HEK293 (cell line): ENCODE measurements at regions not wholly inside any gene's neighbourhood (a gene's known extent, or its start where the extent isn't known, plus 50 kb on each side); places are given as distances from the start of the nearest gene placed in this dataset.

Experiments used
- CTCF ChIA-PET: fragments of 350-600 bp; formaldehyde crosslinking; extraction: SDS; loops from one replicate; lab custom pipeline; 2021; ENCODE audit warnings: antibody characterized with exemption; lab: Yijun Ruan, JAX
- POLR2A ChIA-PET: fragments of 300-600 bp; formaldehyde crosslinking; extraction: SDS; loops from one replicate; lab custom pipeline; 2020; ENCODE audit warnings: antibody characterized with exemption, inconsistent platforms; lab: Yijun Ruan, JAX
- H3K27ac ChIP-seq: fragments of 200-500 bp; sonication (Bioruptor generic); 2 replicates; pipeline ENCODE4 v1.5.1; 2014; ENCODE audit warnings: low read depth, low read length, control low read depth, inconsistent platforms; ENCODE audit errors: extremely low read depth
- H3K36me3 ChIP-seq, 2 experiments: fragments of 200-500 bp in 1 of 2; sonication (Bioruptor generic) in 1 of 2; 1 replicate in 1 of 2; 2 replicates in 1 of 2; pipeline ENCODE4 v1.5.1; 2014 to 2017; ENCODE audit warnings: inconsistent platforms in 2 of 2, low read length in 2 of 2; ENCODE audit not compliant: control insufficient read depth in 2 of 2, insufficient read depth in 1 of 2
- H3K4me1 ChIP-seq: fragments of 200-500 bp; sonication (Bioruptor generic); 2 replicates; pipeline ENCODE4 v1.5.1; 2014; ENCODE audit warnings: mild to moderate bottlenecking, low read length, inconsistent platforms; ENCODE audit not compliant: control insufficient read depth, insufficient read depth
- H3K4me3 ChIP-seq: 2 replicates; pipeline ENCODE4 v1.5.1; 2011; ENCODE audit warnings: low read depth, mild to moderate bottlenecking, control low read depth, low read length, moderate library complexity
- H3K9me3 ChIP-seq: fragments of 200-500 bp; sonication (Bioruptor generic); 2 replicates; pipeline ENCODE4 v1.5.1; 2014; ENCODE audit warnings: low read depth, low read length, inconsistent platforms; ENCODE audit not compliant: control insufficient read depth, insufficient read depth
- BCL11A ChIP-seq: fragments of 450-650 bp; formaldehyde crosslinking; IDR thresholded peaks from 2 replicates; pipeline ENCODE4 v1.5.1; 2016; ENCODE audit warnings: low read depth, missing biosample characterization, missing genetic modification characterization
- KLF8 ChIP-seq: fragments of 450-650 bp; formaldehyde crosslinking; IDR thresholded peaks from 2 replicates; pipeline ENCODE4 v1.5.1; 2016; ENCODE audit warnings: missing biosample characterization, missing genetic modification characterization
- SCRT1 ChIP-seq: fragments of 450-650 bp; formaldehyde crosslinking; IDR thresholded peaks from 2 replicates; pipeline ENCODE4 v1.5.1; 2016; ENCODE audit warnings: missing biosample characterization, missing genetic modification characterization, borderline replicate concordance
- SP2 ChIP-seq: fragments of 450-650 bp; formaldehyde crosslinking; IDR thresholded peaks from 2 replicates; pipeline ENCODE4 v1.5.1; 2016; ENCODE audit warnings: missing biosample characterization, missing genetic modification characterization
- ZNF221 ChIP-seq: fragments of 450-650 bp; formaldehyde crosslinking; IDR thresholded peaks from 2 replicates; pipeline ENCODE4 v1.5.1; 2017; ENCODE audit warnings: missing biosample characterization, missing genetic modification characterization, borderline replicate concordance
- ZNF24 ChIP-seq: fragments of 450-650 bp; formaldehyde crosslinking; IDR thresholded peaks from 2 replicates; pipeline ENCODE4 v1.5.1; 2016; ENCODE audit warnings: missing biosample characterization, missing genetic modification characterization
- ZNF266 ChIP-seq: fragments of 450-650 bp; formaldehyde crosslinking; IDR thresholded peaks from 2 replicates; pipeline ENCODE4 v1.5.1; 2016; ENCODE audit warnings: missing biosample characterization, missing genetic modification characterization, low read depth
- ZNF350 ChIP-seq: fragments of 450-650 bp; formaldehyde crosslinking; IDR thresholded peaks from 2 replicates; pipeline ENCODE4 v1.5.0; 2017; ENCODE audit warnings: missing biosample characterization, mild to moderate bottlenecking, missing genetic modification characterization
- ZNF433 ChIP-seq: fragments of 450-650 bp; formaldehyde crosslinking; IDR thresholded peaks from 2 replicates; pipeline ENCODE4 v1.5.1; 2016; ENCODE audit warnings: missing biosample characterization, missing genetic modification characterization, low read depth
- ZNF48 ChIP-seq: fragments of 450-650 bp; formaldehyde crosslinking; IDR thresholded peaks from 2 replicates; pipeline ENCODE4 v1.5.1; 2016; ENCODE audit warnings: missing biosample characterization, missing genetic modification characterization
- ZNF501 ChIP-seq: fragments of 450-650 bp; formaldehyde crosslinking; IDR thresholded peaks from 2 replicates; pipeline ENCODE4 v1.5.1; 2016; ENCODE audit warnings: missing biosample characterization, missing genetic modification characterization
- ZNF549 ChIP-seq: fragments of 450-650 bp; IDR thresholded peaks from 2 replicates; pipeline ENCODE4 v1.5.1; 2018; ENCODE audit warnings: missing biosample characterization, missing genetic modification characterization, mild to moderate bottlenecking, inconsistent platforms, moderate library complexity
- ZNF560 ChIP-seq: fragments of 450-650 bp; formaldehyde crosslinking; IDR thresholded peaks from 2 replicates; pipeline ENCODE4 v1.5.1; 2017; ENCODE audit warnings: missing biosample characterization, missing genetic modification characterization, borderline replicate concordance
- ZNF571 ChIP-seq: fragments of 450-650 bp; formaldehyde crosslinking; IDR thresholded peaks from 2 replicates; pipeline ENCODE4 v1.5.0; 2017; ENCODE audit warnings: missing biosample characterization, missing genetic modification characterization
- ZNF610 ChIP-seq: fragments of 450-650 bp; formaldehyde crosslinking; IDR thresholded peaks from 2 replicates; pipeline ENCODE4 v1.5.1; 2016; ENCODE audit warnings: missing biosample characterization, missing genetic modification characterization, borderline replicate concordance
- ZNF624 ChIP-seq: fragments of 450-650 bp; formaldehyde crosslinking; IDR thresholded peaks from 2 replicates; pipeline ENCODE4 v1.5.1; 2017; ENCODE audit warnings: missing biosample characterization, missing genetic modification characterization
- ZNF677 ChIP-seq: fragments of 450-650 bp; IDR thresholded peaks from 2 replicates; pipeline ENCODE4 v1.5.0; 2018; ENCODE audit warnings: missing biosample characterization, mild to moderate bottlenecking, missing genetic modification characterization, moderate library complexity
- ZNF701 ChIP-seq: fragments of 450-650 bp; formaldehyde crosslinking; IDR thresholded peaks from 2 replicates; pipeline ENCODE4 v1.5.1; 2016; ENCODE audit warnings: missing biosample characterization, missing genetic modification characterization
- ZNF837 ChIP-seq: fragments of 450-650 bp; formaldehyde crosslinking; IDR thresholded peaks from 2 replicates; pipeline ENCODE4 v1.5.1; 2016; ENCODE audit warnings: missing biosample characterization, missing genetic modification characterization
- TF ChIP-seq, protein P1 (sequence below): fragments of 450-650 bp; formaldehyde crosslinking; IDR thresholded peaks from 2 replicates; pipeline ENCODE4 v1.5.1; 2017; ENCODE audit warnings: missing biosample characterization, mild to moderate bottlenecking, missing genetic modification characterization, moderate library complexity
- TF ChIP-seq, protein P2 (sequence below): fragments of 450-650 bp; formaldehyde crosslinking; IDR thresholded peaks from 2 replicates; pipeline ENCODE4 v1.5.1; 2017; ENCODE audit warnings: missing biosample characterization, missing genetic modification characterization
- TF ChIP-seq, protein P3 (sequence below): fragments of 450-650 bp; formaldehyde crosslinking; optimal IDR thresholded peaks from 2 replicates; pipeline ENCODE3; 2016; ENCODE audit warnings: missing biosample characterization, mild to moderate bottlenecking, missing genetic modification characterization
- TF ChIP-seq, protein P4 (sequence below): fragments of 450-650 bp; formaldehyde crosslinking; IDR thresholded peaks from 2 replicates; pipeline ENCODE4 v1.5.1; 2016; ENCODE audit warnings: missing biosample characterization, missing genetic modification characterization
- TF ChIP-seq, protein P5 (sequence below): fragments of 450-650 bp; formaldehyde crosslinking; IDR thresholded peaks from 2 replicates; pipeline ENCODE4 v1.5.1; 2016; ENCODE audit warnings: missing biosample characterization, missing genetic modification characterization
- TF ChIP-seq, protein P6 (sequence below): fragments of 450-650 bp; formaldehyde crosslinking; IDR thresholded peaks from 2 replicates; pipeline ENCODE4 v1.5.1; 2016; ENCODE audit warnings: missing biosample characterization, missing genetic modification characterization

DNA sequence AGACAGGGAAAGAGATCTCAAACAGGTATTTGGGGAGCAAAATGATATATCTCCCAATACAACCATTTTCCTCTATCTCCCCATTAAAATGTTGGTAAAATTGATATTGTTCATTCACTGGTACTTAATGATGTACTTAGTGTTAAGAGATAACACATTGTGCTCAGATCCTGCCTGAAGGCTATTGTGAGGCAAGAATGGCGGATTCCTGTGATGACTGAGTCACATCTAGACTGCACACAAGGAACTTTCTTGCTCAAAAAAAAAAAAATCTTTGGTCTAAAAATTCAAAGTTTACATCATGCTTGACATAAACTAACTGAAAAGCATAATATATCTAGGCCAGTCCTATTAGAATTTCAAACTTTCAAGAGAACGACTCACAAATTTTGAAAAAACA lies 171.1 kb upstream of the TTC14 start:
- ChIA-PET CTCF (interaction anchor here (0.6 kb wide), 1 partner anchor 267 kb away, joined by 4 read pairs; no protein-coding TSS in a partner anchor), POLR2A (no interaction called here)
- H3K27ac ChIP-seq = no peak overlapping the region
- no peaks in the 10 kb centered on the region for H3K4me1 ChIP-seq
- no peak for TF ChIP-seq SP2 (tag by site-specific recombination)
- no peak overlapping the region for H3K4me3 ChIP-seq
- no peaks in the 10 kb centered on the region for H3K9me3 ChIP-seq
- H3K36me3 ChIP-seq = no peaks in the 10 kb centered on the region

DNA sequence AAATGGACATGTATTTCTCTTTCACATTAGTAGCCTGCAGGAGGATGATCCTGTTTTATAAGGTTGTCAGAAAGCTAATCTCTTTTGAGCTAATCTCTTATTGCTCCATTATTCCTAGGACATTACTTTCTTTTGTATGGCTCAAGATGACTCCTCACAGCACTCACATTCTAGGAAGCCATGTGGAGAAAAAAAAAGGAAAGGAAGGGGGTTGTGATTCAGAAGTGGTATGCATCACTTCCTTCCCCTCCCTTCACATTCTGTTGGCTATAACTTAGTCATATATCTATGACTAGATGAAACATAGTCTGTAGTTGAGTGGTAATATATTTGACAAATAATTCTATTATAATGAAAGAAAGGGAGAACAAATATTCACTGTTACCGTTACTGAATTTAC lies 168.8 kb upstream of the TTC14 start:
- CTCF ChIA-PET = no interaction called here
- Histone ChIP-seq H3K4me3 (no peak overlapping the region), H3K27ac (no peak overlapping the region), H3K4me1 (no peaks in the 10 kb centered on the region), H3K9me3 (no peaks in the 10 kb centered on the region), H3K36me3 (no peaks in the 10 kb centered on the region)
- TF ChIP-seq ZNF837 (tag by site-specific recombination) (no peak), BCL11A (tag by site-specific recombination) (no peak), SCRT1 (tag by site-specific recombination) (no peak), ZNF624 (tag by site-specific recombination) (no peak), ZNF549 (no peak), ZNF24 (tag by site-specific recombination) (no peak), ZNF571 (no peak), ZNF610 (tag by site-specific recombination) (no peak), ZNF501 (tag by site-specific recombination) (no peak), ZNF433 (tag by site-specific recombination) (no peak), ZNF701 (tag by site-specific recombination) (no peak)
- TF ChIP-seq, protein P1, sequence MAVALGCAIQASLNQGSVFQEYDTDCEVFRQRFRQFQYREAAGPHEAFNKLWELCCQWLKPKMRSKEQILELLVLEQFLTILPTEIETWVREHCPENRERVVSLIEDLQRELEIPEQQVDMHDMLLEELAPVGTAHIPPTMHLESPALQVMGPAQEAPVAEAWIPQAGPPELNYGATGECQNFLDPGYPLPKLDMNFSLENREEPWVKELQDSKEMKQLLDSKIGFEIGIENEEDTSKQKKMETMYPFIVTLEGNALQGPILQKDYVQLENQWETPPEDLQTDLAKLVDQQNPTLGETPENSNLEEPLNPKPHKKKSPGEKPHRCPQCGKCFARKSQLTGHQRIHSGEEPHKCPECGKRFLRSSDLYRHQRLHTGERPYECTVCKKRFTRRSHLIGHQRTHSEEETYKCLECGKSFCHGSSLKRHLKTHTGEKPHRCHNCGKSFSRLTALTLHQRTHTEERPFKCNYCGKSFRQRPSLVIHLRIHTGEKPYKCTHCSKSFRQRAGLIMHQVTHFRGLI (tag by site-specific recombination) = no peak
- TF ChIP-seq, protein P2, sequence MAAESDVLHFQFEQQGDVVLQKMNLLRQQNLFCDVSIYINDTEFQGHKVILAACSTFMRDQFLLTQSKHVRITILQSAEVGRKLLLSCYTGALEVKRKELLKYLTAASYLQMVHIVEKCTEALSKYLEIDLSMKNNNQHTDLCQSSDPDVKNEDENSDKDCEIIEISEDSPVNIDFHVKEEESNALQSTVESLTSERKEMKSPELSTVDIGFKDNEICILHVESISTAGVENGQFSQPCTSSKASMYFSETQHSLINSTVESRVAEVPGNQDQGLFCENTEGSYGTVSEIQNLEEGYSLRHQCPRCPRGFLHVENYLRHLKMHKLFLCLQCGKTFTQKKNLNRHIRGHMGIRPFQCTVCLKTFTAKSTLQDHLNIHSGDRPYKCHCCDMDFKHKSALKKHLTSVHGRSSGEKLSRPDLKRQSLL = no peak
- POLR2A ChIA-PET = no interaction called here

DNA sequence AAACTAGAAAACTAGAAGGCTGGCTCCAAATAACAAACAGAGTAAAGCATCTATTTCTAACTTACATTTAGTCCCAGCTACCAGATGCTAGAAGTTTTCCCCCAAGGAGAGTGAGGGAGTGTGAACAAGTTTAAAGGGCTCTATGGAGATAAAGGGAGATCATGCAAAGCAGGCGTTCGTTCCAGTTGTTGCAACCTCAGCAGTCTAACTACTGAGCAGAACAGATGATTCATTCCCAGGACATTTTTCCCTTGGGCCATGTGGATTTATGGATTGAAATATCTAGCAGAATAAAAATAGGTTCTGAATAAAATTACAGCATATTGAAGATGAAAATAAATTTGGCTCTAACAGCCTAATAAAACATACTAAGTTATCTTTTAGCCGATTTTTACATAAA lies 154.8 kb upstream of the TTC14 start:
- TF ChIP-seq ZNF560 (tag by site-specific recombination) = no peak
- TF ChIP-seq, protein P3, sequence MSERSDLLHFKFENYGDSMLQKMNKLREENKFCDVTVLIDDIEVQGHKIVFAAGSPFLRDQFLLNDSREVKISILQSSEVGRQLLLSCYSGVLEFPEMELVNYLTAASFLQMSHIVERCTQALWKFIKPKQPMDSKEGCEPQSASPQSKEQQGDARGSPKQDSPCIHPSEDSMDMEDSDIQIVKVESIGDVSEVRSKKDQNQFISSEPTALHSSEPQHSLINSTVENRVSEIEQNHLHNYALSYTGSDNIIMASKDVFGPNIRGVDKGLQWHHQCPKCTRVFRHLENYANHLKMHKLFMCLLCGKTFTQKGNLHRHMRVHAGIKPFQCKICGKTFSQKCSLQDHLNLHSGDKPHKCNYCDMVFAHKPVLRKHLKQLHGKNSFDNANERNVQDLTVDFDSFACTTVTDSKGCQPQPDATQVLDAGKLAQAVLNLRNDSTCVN (tag by site-specific recombination) = no peak
- no peak for TF ChIP-seq ZNF677
- no peak for TF ChIP-seq KLF8
- no peak for TF ChIP-seq ZNF48 (tag by site-specific recombination)
- TF ChIP-seq ZNF221 (tag by site-specific recombination) = no peak
- no peak for TF ChIP-seq ZNF350 (tag by site-specific recombination)
- TF ChIP-seq ZNF266 (tag by site-specific recombination) = no peak
- TF ChIP-seq, protein P4, sequence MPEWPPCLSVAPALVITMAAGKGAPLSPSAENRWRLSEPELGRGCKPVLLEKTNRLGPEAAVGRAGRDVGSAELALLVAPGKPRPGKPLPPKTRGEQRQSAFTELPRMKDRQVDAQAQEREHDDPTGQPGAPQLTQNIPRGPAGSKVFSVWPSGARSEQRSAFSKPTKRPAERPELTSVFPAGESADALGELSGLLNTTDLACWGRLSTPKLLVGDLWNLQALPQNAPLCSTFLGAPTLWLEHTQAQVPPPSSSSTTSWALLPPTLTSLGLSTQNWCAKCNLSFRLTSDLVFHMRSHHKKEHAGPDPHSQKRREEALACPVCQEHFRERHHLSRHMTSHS (tag by site-specific recombination) = no peak
- TF ChIP-seq, protein P5, sequence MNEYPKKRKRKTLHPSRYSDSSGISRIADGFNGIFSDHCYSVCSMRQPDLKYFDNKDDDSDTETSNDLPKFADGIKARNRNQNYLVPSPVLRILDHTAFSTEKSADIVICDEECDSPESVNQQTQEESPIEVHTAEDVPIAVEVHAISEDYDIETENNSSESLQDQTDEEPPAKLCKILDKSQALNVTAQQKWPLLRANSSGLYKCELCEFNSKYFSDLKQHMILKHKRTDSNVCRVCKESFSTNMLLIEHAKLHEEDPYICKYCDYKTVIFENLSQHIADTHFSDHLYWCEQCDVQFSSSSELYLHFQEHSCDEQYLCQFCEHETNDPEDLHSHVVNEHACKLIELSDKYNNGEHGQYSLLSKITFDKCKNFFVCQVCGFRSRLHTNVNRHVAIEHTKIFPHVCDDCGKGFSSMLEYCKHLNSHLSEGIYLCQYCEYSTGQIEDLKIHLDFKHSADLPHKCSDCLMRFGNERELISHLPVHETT (tag by site-specific recombination) = no peak
- TF ChIP-seq, protein P6, sequence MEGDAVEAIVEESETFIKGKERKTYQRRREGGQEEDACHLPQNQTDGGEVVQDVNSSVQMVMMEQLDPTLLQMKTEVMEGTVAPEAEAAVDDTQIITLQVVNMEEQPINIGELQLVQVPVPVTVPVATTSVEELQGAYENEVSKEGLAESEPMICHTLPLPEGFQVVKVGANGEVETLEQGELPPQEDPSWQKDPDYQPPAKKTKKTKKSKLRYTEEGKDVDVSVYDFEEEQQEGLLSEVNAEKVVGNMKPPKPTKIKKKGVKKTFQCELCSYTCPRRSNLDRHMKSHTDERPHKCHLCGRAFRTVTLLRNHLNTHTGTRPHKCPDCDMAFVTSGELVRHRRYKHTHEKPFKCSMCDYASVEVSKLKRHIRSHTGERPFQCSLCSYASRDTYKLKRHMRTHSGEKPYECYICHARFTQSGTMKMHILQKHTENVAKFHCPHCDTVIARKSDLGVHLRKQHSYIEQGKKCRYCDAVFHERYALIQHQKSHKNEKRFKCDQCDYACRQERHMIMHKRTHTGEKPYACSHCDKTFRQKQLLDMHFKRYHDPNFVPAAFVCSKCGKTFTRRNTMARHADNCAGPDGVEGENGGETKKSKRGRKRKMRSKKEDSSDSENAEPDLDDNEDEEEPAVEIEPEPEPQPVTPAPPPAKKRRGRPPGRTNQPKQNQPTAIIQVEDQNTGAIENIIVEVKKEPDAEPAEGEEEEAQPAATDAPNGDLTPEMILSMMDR (tag by site-specific recombination) = no peak
- no peak overlapping the region for H3K27ac ChIP-seq
- H3K36me3 ChIP-seq = no peaks in the 10 kb centered on the region
- no peak overlapping the region for H3K4me3 ChIP-seq
- ChIA-PET CTCF (no interaction called here), POLR2A (no interaction called here)
- no peaks in the 10 kb centered on the region for H3K4me1 ChIP-seq
- no peaks in the 10 kb centered on the region for H3K9me3 ChIP-seq
